GM18867 (cell line): ENCODE measurements at regions not wholly inside any gene's neighbourhood (a gene's known extent, or its start where the extent isn't known, plus 50 kb on each side); places are given as distances from the start of the nearest gene placed in this dataset.

Experiments used
- ATAC-seq: cut with Tn5 transposase; IDR thresholded peaks from one replicate; pipeline ENCODE4 v1.9.1; 2021; ENCODE audit warnings: mild to moderate bottlenecking, moderate library complexity; ENCODE audit not compliant: unreplicated experiment

GRCh38 chr14:49970474-49971147 is 77.7 kb downstream of the ARF6 start:
- peak; percentile 22 for ATAC-seq

GRCh38 chr14:49971156-49972130 is 78.6 kb downstream of the ARF6 start:
- peak; percentile 93 for ATAC-seq

- ATAC-seq: no peak
These were observed 79.3 kb downstream of the ARF6 start for GRCh38 chr14:49972131-49972671.

- no peak for ATAC-seq
These were observed 79.9 kb downstream of the ARF6 start for GRCh38 chr14:49972823-49973222.

GRCh38 chr14:49975276-49975675 is 82.4 kb downstream of the ARF6 start:
- ATAC-seq: no peak

GRCh38 chr14:49975799-49976198 is 82.9 kb downstream of the ARF6 start:
- no peak for ATAC-seq

GRCh38 chr14:49977126-49977841 is 84.4 kb downstream of the ARF6 start:
- ATAC-seq: peak; percentile 83

- no peak for ATAC-seq
These were observed 87.1 kb downstream of the ARF6 start for GRCh38 chr14:49980027-49980426.

- no peak for ATAC-seq
These were observed 89.2 kb downstream of the ARF6 start for GRCh38 chr14:49982082-49982481.

GRCh38 chr14:49982501-49982951 is 89.6 kb downstream of the ARF6 start:
- ATAC-seq: no peak

- no peak for ATAC-seq
These were observed 91.5 kb downstream of the ARF6 start for GRCh38 chr14:49984424-49984823.

- no peak for ATAC-seq
These were observed 93.6 kb downstream of the ARF6 start for GRCh38 chr14:49986343-49987014.

GRCh38 chr14:49988080-49988990 is 95.5 kb downstream of the ARF6 start:
- ATAC-seq: no peak

GRCh38 chr14:49989966-49990365 is 97.1 kb downstream of the ARF6 start:
- no peak for ATAC-seq

GRCh38 chr14:49991491-49991890 is 98.6 kb downstream of the ARF6 start:
- ATAC-seq: no peak

- ATAC-seq: no peak
These were observed 99.2 kb downstream of the ARF6 start for GRCh38 chr14:49992036-49992435.

GRCh38 chr14:49992448-49992847 is 99.6 kb downstream of the ARF6 start:
- no peak for ATAC-seq

GRCh38 chr14:49992901-49993339 is 100.0 kb downstream of the ARF6 start:
- peak; percentile 93 for ATAC-seq

GRCh38 chr14:49993565-49993964 is 100.7 kb downstream of the ARF6 start:
- ATAC-seq: no peak
